HEK293T (cell line): ENCODE measurements at regions not wholly inside any gene's neighbourhood (a gene's known extent, or its start where the extent isn't known, plus 50 kb on each side); places are given as distances from the start of the nearest gene placed in this dataset.

Source experiments
- CTCF ChIA-PET: fragments of 350-600 bp; formaldehyde crosslinking; extraction: SDS; loops from one replicate; lab custom pipeline; 2021; ENCODE audit warnings: antibody characterized with exemption, inconsistent platforms; lab: Yijun Ruan, JAX
- POLR2A ChIA-PET: fragments of 350-600 bp; formaldehyde crosslinking; extraction: SDS; loops from one replicate; lab custom pipeline; 2020; ENCODE audit warnings: antibody characterized with exemption, inconsistent platforms; lab: Yijun Ruan, JAX
- DNase-seq: peaks from one replicate; pipeline ENCODE4 v3.0.0; 2012; ENCODE audit warnings: mixed read lengths; ENCODE audit errors: extremely low spot score
- ARNT ChIP-seq: fragments of 450-650 bp; IDR thresholded peaks from 2 replicates; pipeline ENCODE4 v1.6.1; 2017; ENCODE audit warnings: mild to moderate bottlenecking
- BHLHE40 ChIP-seq: fragments of 450-650 bp; IDR thresholded peaks from 2 replicates; pipeline ENCODE4 v1.6.1; 2016; ENCODE audit warnings: mild to moderate bottlenecking, moderate library complexity, borderline replicate concordance
- CTBP1 ChIP-seq: fragments of 450-650 bp; IDR thresholded peaks from 2 replicates; pipeline ENCODE4 v1.6.1; 2016; ENCODE audit warnings: borderline replicate concordance
- ELF4 ChIP-seq: fragments of 450-650 bp; IDR thresholded peaks from 2 replicates; pipeline ENCODE4 v1.6.1; 2017; ENCODE audit warnings: antibody characterized with exemption
- FOXA1 ChIP-seq: fragments of 450-650 bp; IDR thresholded peaks from 2 replicates; pipeline ENCODE4 v1.6.1; 2016; ENCODE audit warnings: mild to moderate bottlenecking
- FOXK2 ChIP-seq: fragments of 450-650 bp; IDR thresholded peaks from 2 replicates; pipeline ENCODE4 v1.6.1; 2016; ENCODE audit warnings: mild to moderate bottlenecking
- FOXM1 ChIP-seq: fragments of 450-650 bp; IDR thresholded peaks from 2 replicates; pipeline ENCODE4 v1.6.1; 2017; ENCODE audit warnings: mild to moderate bottlenecking, borderline replicate concordance
- HDGF ChIP-seq: fragments of 450-650 bp; IDR thresholded peaks from 2 replicates; pipeline ENCODE4 v1.6.1; 2017; ENCODE audit warnings: antibody characterized with exemption, borderline replicate concordance
- L3MBTL2 ChIP-seq: fragments of 450-650 bp; conservative IDR thresholded peaks from 2 replicates; pipeline ENCODE4 v1.6.1; 2016; ENCODE audit warnings: mild to moderate bottlenecking
- LEF1 ChIP-seq: fragments of 450-650 bp; IDR thresholded peaks from 2 replicates; pipeline ENCODE4 v1.6.1; 2017; ENCODE audit warnings: mild to moderate bottlenecking, borderline replicate concordance
- NFRKB ChIP-seq: fragments of 450-650 bp; IDR thresholded peaks from 2 replicates; pipeline ENCODE4 v1.6.1; 2016; ENCODE audit warnings: mild to moderate bottlenecking, moderate library complexity
- SP1 ChIP-seq: fragments of 450-650 bp; IDR thresholded peaks from 2 replicates; pipeline ENCODE4 v1.6.1; 2017
- SUZ12 ChIP-seq: fragments of 450-650 bp; IDR thresholded peaks from 2 replicates; pipeline ENCODE4 v1.6.1; 2016; ENCODE audit warnings: mild to moderate bottlenecking
- TARDBP ChIP-seq: fragments of 450-650 bp; IDR thresholded peaks from 2 replicates; pipeline ENCODE4 v1.6.1; 2016
- ZNF384 ChIP-seq: fragments of 450-650 bp; IDR thresholded peaks from 2 replicates; pipeline ENCODE4 v1.6.1; 2016
- TF ChIP-seq, protein P1 (sequence below): fragments of 450-650 bp; IDR thresholded peaks from 2 replicates; pipeline ENCODE4 v1.6.1; 2016

DNA sequence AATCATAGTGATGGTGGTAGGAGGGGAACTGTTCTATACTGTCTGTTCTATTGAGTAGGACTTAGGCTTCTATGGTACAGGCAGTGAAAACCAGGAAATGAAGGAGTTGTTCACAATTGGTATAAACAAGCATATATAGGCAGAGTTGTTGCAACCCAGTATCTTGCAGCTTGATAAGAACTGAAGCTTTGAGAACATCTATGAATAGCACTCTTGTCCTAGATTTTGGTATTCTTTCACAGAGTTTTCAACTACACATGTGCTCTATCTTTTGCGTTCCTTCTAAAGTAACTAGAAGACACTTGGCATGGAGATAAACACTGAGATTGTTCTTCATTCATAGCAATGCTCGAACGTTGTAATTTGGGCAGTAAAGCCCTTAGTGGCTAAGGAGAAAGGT is 91.8 kb downstream of the KCNJ2 start:
- ChIA-PET POLR2A (no interaction called here), CTCF (interaction anchor here (0.6 kb wide), 1 partner anchor 18 kb away, joined by 3 read pairs; no protein-coding TSS in a partner anchor)
- no peak for TF ChIP-seq FOXA1
- TF ChIP-seq TARDBP, result no peak
- no peak for TF ChIP-seq SP1
- TF ChIP-seq NFRKB, result no peak
- TF ChIP-seq HDGF, result no peak
- TF ChIP-seq ELF4, result no peak
- TF ChIP-seq BHLHE40, result no peak
- TF ChIP-seq ZNF384, result no peak
- no peak for TF ChIP-seq FOXK2
- TF ChIP-seq, protein P1, sequence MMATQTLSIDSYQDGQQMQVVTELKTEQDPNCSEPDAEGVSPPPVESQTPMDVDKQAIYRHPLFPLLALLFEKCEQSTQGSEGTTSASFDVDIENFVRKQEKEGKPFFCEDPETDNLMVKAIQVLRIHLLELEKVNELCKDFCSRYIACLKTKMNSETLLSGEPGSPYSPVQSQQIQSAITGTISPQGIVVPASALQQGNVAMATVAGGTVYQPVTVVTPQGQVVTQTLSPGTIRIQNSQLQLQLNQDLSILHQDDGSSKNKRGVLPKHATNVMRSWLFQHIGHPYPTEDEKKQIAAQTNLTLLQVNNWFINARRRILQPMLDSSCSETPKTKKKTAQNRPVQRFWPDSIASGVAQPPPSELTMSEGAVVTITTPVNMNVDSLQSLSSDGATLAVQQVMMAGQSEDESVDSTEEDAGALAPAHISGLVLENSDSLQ, result no peak
- TF ChIP-seq LEF1, result no peak
- TF ChIP-seq L3MBTL2, result no peak
- no peak for TF ChIP-seq FOXM1
- no peak for TF ChIP-seq ARNT
- no peak for DNase-seq

DNA sequence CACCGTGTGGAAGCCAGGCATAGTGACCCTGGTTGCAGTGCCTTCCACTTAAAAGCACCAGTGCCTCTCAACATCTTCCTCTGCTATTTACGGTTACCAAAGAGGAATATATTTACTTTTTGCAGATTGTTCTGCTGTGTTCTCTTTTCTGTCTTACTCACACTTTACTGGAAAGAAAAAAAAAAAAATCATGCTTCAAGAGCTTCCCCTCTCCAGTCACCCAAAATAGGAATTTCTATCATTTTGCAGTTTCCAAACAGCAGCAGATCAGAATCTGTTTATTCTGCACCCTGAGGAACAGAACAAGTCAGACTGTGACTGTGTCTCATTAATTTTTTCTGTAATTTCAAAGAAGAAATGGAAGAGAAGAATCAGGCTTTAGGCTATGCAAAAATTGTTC is 96.1 kb downstream of the KCNJ2 start:
- POLR2A ChIA-PET, result interaction anchor here (0.7 kb wide), 1 partner anchor 15 kb away, joined by 3 read pairs; no protein-coding TSS in a partner anchor
- TF ChIP-seq L3MBTL2 (no peak), FOXA1 (no peak), NFRKB (no peak), SP1 (no peak), SUZ12 (no peak), ELF4 (no peak), FOXK2 (no peak), CTBP1 (no peak), BHLHE40 (no peak), FOXM1 (no peak)
- CTCF ChIA-PET, result no interaction called here
- DNase-seq, result no peak

- DNase-seq, result no peak
- POLR2A ChIA-PET, result no interaction called here
- TF ChIP-seq SUZ12 (no peak), FOXM1 (no peak), ZNF384 (no peak), SP1 (no peak), NFRKB (no peak)
- CTCF ChIA-PET, result no interaction called here
These were observed 97.1 kb downstream of the KCNJ2 start for GRCh38 chr17:70266394-70266793.

- CTCF ChIA-PET, result no interaction called here
- DNase-seq, result no peak
- TF ChIP-seq CTBP1, result no peak
- TF ChIP-seq FOXK2, result no peak
- no peak for TF ChIP-seq LEF1
- no peak for TF ChIP-seq ZNF384
These were observed 99.1 kb downstream of the KCNJ2 start for GRCh38 chr17:70268383-70268782.

DNA sequence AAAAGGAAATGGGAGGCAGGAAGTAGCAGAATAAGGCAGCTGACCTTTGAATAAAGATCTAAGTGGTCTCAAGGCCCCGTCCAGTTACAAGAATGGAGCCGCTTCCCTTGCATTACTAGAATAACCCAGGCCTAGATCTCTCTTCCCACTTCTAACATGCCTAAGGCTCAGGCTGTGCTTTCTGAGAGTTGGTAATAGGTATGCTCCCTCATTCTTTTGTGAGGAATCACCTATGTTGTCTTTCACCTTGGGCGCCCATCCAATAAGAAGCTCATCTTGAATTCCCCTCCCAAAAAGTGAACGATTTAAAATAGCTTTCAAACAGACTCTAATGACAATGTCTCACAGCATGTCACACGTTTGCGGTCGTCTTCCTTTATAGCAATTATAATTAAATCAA is 101.2 kb downstream of the KCNJ2 start:
- POLR2A ChIA-PET, result no interaction called here
- TF ChIP-seq HDGF (no peak), ZNF384 (no peak), NFRKB (no peak), SP1 (no peak), ELF4 (no peak)
- TF ChIP-seq, protein P1, result no peak
- no peak for DNase-seq
- CTCF ChIA-PET, result interaction anchor here (0.6 kb wide), 1 partner anchor 596 kb away, joined by 3 read pairs; no protein-coding TSS in a partner anchor

More at GRCh38 chr17:70268383-70268782, 99.1 kb downstream of the KCNJ2 start:
- POLR2A ChIA-PET, result no interaction called here

GRCh38 chr17:70271200-70271599 is 101.9 kb downstream of the KCNJ2 start:
- CTCF ChIA-PET, result no interaction called here
- POLR2A ChIA-PET, result no interaction called here
- TF ChIP-seq, protein P1, result no peak
- TF ChIP-seq CTBP1 (no peak), FOXM1 (no peak), ELF4 (no peak), NFRKB (no peak), FOXA1 (no peak), ARNT (no peak), TARDBP (no peak), ZNF384 (no peak), HDGF (no peak), BHLHE40 (no peak), SP1 (no peak), L3MBTL2 (no peak), FOXK2 (no peak), SUZ12 (no peak), LEF1 (no peak)
- no peak for DNase-seq

DNA sequence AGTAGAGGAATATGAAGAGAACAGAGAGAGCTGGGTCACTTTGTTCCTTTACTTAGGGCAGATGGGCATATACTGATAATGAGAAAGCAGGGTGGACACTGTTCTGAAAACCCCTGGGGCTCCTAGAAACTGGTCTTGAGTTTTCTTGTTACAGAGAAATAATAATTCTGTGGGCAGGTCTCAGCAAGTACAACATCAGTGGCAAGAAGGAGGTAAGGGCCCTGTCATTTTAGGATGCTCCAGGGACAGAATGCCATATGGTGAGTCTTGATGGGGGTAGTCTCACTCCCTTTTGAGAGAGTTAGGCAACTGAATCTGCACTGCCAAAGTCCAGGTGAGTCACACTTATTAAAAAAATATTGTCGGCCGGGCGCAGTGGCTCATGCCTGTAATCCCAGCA is 102.3 kb downstream of the KCNJ2 start:
- ChIA-PET CTCF (no interaction called here), POLR2A (no interaction called here)
- DNase-seq, result no peak
- TF ChIP-seq ARNT (no peak), SP1 (no peak), FOXM1 (no peak), SUZ12 (no peak), LEF1 (no peak), NFRKB (no peak), HDGF (no peak), FOXA1 (no peak), ZNF384 (no peak), CTBP1 (no peak), L3MBTL2 (no peak), ELF4 (no peak), TARDBP (no peak)
- TF ChIP-seq, protein P1, result no peak
